Lower leg skin (tissue), 4 donors: ENCODE measurements at regions not wholly inside any gene's neighbourhood (a gene's known extent, or its start where the extent isn't known, plus 50 kb on each side); places are given as distances from the start of the nearest gene placed in this dataset.

Source experiments
- DNase-seq, 2 donors: peaks; one replicate each; pipeline ENCODE4 v3.0.0-alpha.2; 2019; ENCODE audit warnings: low spot score in 2 of 2
- H3K4me3 ChIP-seq: fragments of 200-600 bp; sonication (generic); 2 replicates; pipeline ENCODE4 v1.5.1; 2017; ENCODE audit warnings: mild to moderate bottlenecking, low read depth; ENCODE audit not compliant: poor library complexity, severe bottlenecking
- POLR2A ChIP-seq, 2 donors: fragments of 450-650 bp; IDR thresholded peaks; one replicate each; pipeline ENCODE4 v1.6.1; 2016 to 2017; ENCODE audit warnings: antibody characterized with exemption in 2 of 2, mild to moderate bottlenecking in 1 of 2, moderate library complexity in 1 of 2
- WGBS, 2 donors: methylation state at CpG; one replicate each; pipeline ENCODE4 v1.1.5; 2018; 5-methylcytosine and 5-hydroxymethylcytosine counted together
- intact Hi-C: fragments of 100-400 bp; cut with DNase I; formaldehyde crosslinking; loops from one replicate; pipeline ENCODE4 v1.15.0; 2023; ENCODE audit warnings: low total_unique reads
- TF ChIP-seq, protein P1 (sequence below), 3 donors: fragments of 450-650 bp; IDR thresholded peaks; one replicate each; pipeline ENCODE4 v1.5.1; 2016; ENCODE audit warnings: antibody characterized with exemption in 3 of 3, mild to moderate bottlenecking in 3 of 3, moderate library complexity in 2 of 3

DNA sequence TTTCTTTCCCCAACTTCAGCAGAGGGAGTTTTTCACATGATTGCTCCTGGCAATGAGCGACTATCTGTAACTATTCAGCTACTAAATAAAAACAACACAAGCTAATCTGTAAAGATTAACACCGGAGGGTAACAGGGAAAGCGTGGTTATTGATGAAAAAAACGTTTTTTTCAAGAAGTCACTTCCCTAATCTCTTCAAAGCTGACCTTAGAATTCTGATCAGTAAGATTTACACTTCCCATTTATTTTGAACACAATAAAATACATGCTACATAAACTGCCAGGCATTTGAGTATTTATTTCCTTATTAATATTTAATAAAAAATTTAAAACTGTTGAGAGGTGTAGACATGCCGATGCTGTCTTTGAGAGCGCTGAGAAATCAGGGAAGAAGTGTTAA lies 207.4 kb upstream of the HDAC4 start:
- TF ChIP-seq POLR2A (IDR thresholded peaks at IDR 0.05), result no peak
- TF ChIP-seq, protein P1, sequence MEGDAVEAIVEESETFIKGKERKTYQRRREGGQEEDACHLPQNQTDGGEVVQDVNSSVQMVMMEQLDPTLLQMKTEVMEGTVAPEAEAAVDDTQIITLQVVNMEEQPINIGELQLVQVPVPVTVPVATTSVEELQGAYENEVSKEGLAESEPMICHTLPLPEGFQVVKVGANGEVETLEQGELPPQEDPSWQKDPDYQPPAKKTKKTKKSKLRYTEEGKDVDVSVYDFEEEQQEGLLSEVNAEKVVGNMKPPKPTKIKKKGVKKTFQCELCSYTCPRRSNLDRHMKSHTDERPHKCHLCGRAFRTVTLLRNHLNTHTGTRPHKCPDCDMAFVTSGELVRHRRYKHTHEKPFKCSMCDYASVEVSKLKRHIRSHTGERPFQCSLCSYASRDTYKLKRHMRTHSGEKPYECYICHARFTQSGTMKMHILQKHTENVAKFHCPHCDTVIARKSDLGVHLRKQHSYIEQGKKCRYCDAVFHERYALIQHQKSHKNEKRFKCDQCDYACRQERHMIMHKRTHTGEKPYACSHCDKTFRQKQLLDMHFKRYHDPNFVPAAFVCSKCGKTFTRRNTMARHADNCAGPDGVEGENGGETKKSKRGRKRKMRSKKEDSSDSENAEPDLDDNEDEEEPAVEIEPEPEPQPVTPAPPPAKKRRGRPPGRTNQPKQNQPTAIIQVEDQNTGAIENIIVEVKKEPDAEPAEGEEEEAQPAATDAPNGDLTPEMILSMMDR (IDR thresholded peaks at IDR 0.05), result no peak
- 64 to 67% methylated on average over 6 of the region's 6 CpGs for WGBS, 2 donors
- DNase-seq, result no peak
- H3K4me3 ChIP-seq, result no peak overlapping the region
- intact Hi-C loops, result no loop called here

DNA sequence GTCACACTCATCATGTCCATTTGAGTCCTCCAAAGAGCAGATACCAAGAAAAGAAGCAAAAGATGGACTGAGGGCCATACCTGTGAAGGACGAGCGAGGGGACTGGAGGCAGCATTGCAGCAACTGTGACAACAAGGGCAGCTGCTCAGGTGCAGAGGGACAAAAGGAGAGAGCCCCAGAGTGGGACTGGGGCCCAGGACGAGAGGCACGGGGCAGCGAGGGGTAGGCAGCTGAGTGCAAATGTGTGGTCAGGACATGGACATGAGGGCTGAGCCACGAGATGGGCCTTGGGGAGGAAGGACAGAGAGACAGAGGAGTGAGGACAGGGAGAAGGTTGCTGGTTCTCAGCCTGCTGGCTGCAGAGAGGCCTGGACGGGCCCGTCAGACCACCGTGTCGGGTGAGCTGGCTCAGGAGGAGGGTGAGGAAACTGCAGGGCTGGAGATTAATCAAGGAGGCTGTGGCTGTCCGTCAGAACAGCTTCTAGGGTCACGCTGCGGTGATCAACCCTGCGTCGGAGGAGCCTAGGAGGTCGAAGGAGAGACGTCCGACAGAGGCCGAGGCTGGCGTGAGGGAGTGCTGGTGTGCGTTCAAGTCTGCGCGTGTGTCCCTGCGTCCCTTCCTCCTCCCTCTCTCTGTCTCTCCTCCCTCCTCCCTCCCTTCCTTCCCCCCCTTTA lies 206.8 kb upstream of the HDAC4 start:
- 78 to 79% methylated on average over 24 of the region's 24 CpGs for WGBS, 2 donors
- TF ChIP-seq, protein P1 (IDR thresholded peaks at IDR 0.05), result no peak
- TF ChIP-seq POLR2A (IDR thresholded peaks at IDR 0.05), result no peak
- intact Hi-C loops, result no loop called here
- H3K4me3 ChIP-seq, result no peak overlapping the region
- peak in 1 of 2 donors; percentile 80 for DNase-seq

DNA sequence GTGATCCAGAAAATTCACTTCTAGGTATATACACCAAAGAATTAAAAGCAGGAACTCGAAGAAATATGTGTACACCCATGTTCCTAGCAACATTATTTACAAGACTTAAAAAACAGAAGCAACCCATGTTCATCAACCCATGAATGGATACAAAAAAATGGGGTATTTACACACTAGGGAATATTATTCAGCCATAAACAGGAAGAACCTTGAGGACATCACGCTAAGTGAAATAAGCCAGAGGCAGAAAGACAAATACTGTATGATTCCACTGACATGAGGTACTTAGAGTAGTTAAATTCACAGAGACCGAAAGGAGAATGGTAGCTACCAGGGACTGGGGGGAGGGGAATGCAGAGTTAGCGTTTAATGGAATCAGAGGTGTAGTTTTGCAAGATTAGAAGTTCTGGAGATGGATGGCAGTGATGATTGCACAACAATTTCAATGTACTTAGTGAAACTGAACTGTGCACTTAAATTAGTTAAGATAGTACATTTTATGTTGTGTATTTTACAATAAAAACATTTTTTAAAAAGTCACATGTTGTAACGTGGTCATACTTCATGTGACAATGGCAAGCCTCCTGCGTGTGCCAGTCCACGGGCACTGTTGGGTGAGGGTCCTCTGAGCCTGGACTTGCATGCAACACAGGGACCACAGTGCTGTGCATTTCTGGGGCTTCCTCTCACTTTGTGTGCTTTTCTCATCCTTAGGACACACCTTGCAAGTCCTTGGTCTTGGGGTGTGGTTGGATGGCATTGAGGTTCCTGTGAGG lies 206.1 kb upstream of the HDAC4 start:
- H3K4me3 ChIP-seq, result no peak overlapping the region
- DNase-seq, result no peak
- 89 to 93% methylated on average over 7 of the region's 7 CpGs for WGBS, 2 donors
- intact Hi-C loops, result no loop called here
- TF ChIP-seq, protein P1 (IDR thresholded peaks at IDR 0.05), result no peak
- no peak for TF ChIP-seq POLR2A (IDR thresholded peaks at IDR 0.05)

DNA sequence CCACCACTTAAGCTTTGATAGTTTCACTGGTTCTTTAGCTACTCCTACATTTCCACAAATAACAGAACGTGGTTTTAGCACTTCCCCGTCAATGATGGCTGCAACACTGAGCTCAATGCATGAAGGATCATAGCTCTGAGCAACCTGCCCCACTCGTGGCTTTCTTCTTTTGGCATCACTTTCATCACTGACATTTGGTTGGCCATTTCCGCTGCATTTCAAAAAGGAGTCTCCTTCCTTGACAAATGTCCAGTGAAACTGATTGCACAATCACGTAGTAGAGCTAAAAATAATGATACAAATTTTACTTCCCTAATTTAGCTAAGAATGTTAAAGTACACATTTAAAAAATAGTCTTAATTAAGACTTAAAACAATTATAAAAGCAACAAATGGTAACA lies 205.2 kb upstream of the HDAC4 start:
- WGBS, 2 donors, result 53 to 59% methylated on average over 5 of the region's 5 CpGs
- intact Hi-C loops, result no loop called here
- peak in 1 of 2 donors; percentile 62 for DNase-seq
- no peak for TF ChIP-seq POLR2A (IDR thresholded peaks at IDR 0.05)
- TF ChIP-seq, protein P1 (IDR thresholded peaks at IDR 0.05), result no peak
- no peak overlapping the region for H3K4me3 ChIP-seq

DNA sequence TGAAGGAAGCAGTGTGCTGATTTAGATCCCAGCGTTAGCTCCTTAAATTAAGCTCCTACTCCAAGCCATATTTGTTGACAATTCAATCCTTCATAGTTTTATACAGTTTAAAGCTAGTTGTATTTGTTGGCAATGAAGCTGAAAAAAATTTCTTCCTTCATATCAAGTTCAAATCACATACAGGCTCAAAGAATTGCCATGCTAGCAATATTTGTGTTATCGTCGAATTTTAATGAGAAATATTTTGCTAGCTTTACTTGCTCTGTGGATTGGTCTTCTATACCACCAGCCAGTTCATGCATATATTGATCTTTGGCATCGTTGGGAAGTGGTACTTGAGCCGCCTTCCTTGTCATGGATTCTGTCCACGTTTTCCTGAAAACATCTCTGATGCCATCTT lies 204.6 kb upstream of the HDAC4 start:
- WGBS, 2 donors, result 80 to 87% methylated on average over 6 of the region's 6 CpGs
- DNase-seq, result no peak
- no peak for TF ChIP-seq POLR2A (IDR thresholded peaks at IDR 0.05)
- TF ChIP-seq, protein P1 (IDR thresholded peaks at IDR 0.05), result no peak
- no peak overlapping the region for H3K4me3 ChIP-seq
- intact Hi-C loops, result no loop called here
